ENCODE measurements at regions not wholly inside any gene's neighbourhood (a gene's known extent, or its start where the extent isn't known, plus 50 kb on each side); places are given as distances from the start of the nearest gene placed in this dataset.

GRCh38 chr17:65368341-65368740, 193.1 kb downstream of the AXIN2 start:
- H2AFZ ChIP-seq (ENCODE audit: low read length, unreplicated experiment), result no peak overlapping the region
- no peak overlapping the region for H3K27ac ChIP-seq (ENCODE audit: low read depth, low read length)
- no peaks in the 10 kb centered on the region for H3K36me3 ChIP-seq (ENCODE audit: insufficient read depth, low read length)
- no peak overlapping the region for H3K4me3 ChIP-seq (ENCODE audit: low read depth, low read length)
- H3K79me2 ChIP-seq (ENCODE audit: control insufficient read depth, insufficient read depth, low read length, unreplicated experiment), result no peaks in the 10 kb centered on the region
- H3K4me1 ChIP-seq (ENCODE audit: control insufficient read depth, insufficient read depth, low read length, unreplicated experiment), result no peaks in the 10 kb centered on the region
- peaks cover 39% of the 10 kb centered on the region for H3K27me3 ChIP-seq (ENCODE audit: insufficient read depth, low read length)

- no peaks in the 10 kb centered on the region for H3K79me2 ChIP-seq (ENCODE audit: control insufficient read depth, insufficient read depth, low read length, unreplicated experiment)
- peaks cover 23% of the 10 kb centered on the region for H3K27me3 ChIP-seq (ENCODE audit: insufficient read depth, low read length)
- no peak overlapping the region for H2AFZ ChIP-seq (ENCODE audit: low read length, unreplicated experiment)
- no peaks in the 10 kb centered on the region for H3K36me3 ChIP-seq (ENCODE audit: insufficient read depth, low read length)
- no peaks in the 10 kb centered on the region for H3K4me1 ChIP-seq (ENCODE audit: control insufficient read depth, insufficient read depth, low read length, unreplicated experiment)
- no peak overlapping the region for H3K27ac ChIP-seq (ENCODE audit: low read depth, low read length)
- H3K4me3 ChIP-seq (ENCODE audit: low read depth, low read length), result no peak overlapping the region
These were observed 195.2 kb downstream of the AXIN2 start for GRCh38 chr17:65366102-65366844.

- H3K27ac ChIP-seq (ENCODE audit: low read depth, low read length), result no peak overlapping the region
- no peak overlapping the region for H3K4me3 ChIP-seq (ENCODE audit: low read depth, low read length)
- peaks cover 15% of the 10 kb centered on the region for H3K27me3 ChIP-seq (ENCODE audit: insufficient read depth, low read length)
- no peaks in the 10 kb centered on the region for H3K36me3 ChIP-seq (ENCODE audit: insufficient read depth, low read length)
- H3K4me1 ChIP-seq (ENCODE audit: control insufficient read depth, insufficient read depth, low read length, unreplicated experiment), result no peaks in the 10 kb centered on the region
- no peak overlapping the region for H2AFZ ChIP-seq (ENCODE audit: low read length, unreplicated experiment)
- no peaks in the 10 kb centered on the region for H3K79me2 ChIP-seq (ENCODE audit: control insufficient read depth, insufficient read depth, low read length, unreplicated experiment)
These were observed 196.3 kb downstream of the AXIN2 start for GRCh38 chr17:65365169-65365568.

GRCh38 chr17:65364438-65364837, 197.0 kb downstream of the AXIN2 start:
- Histone ChIP-seq H3K27me3 (ENCODE audit: insufficient read depth, low read length) (peaks cover 14% of the 10 kb centered on the region), H3K36me3 (ENCODE audit: insufficient read depth, low read length) (no peaks in the 10 kb centered on the region), H2AFZ (ENCODE audit: low read length, unreplicated experiment) (no peak overlapping the region), H3K4me1 (ENCODE audit: control insufficient read depth, insufficient read depth, low read length, unreplicated experiment) (peaks cover 2% of the 10 kb centered on the region), H3K79me2 (ENCODE audit: control insufficient read depth, insufficient read depth, low read length, unreplicated experiment) (no peaks in the 10 kb centered on the region), H3K27ac (ENCODE audit: low read depth, low read length) (no peak overlapping the region), H3K4me3 (ENCODE audit: low read depth, low read length) (no peak overlapping the region)

GRCh38 chr17:65362826-65363225, 198.6 kb downstream of the AXIN2 start:
- H3K36me3 ChIP-seq (ENCODE audit: insufficient read depth, low read length), result no peaks in the 10 kb centered on the region

GRCh38 chr17:65360961-65361552, 200.4 kb downstream of the AXIN2 start:
- 0 out of 2 replicates have a peak, but pooled peaks cover 3% of the 10 kb centered on the region for H3K27me3 ChIP-seq (ENCODE audit: insufficient read depth, low read length)
- no peaks in the 10 kb centered on the region for H3K36me3 ChIP-seq (ENCODE audit: insufficient read depth, low read length)
- H2AFZ ChIP-seq (ENCODE audit: low read length, unreplicated experiment), result no peak overlapping the region
- H3K27ac ChIP-seq (ENCODE audit: low read depth, low read length), result no peak overlapping the region
- H3K79me2 ChIP-seq (ENCODE audit: control insufficient read depth, insufficient read depth, low read length, unreplicated experiment), result no peaks in the 10 kb centered on the region
- H3K4me3 ChIP-seq (ENCODE audit: low read depth, low read length), result no peak overlapping the region
- peaks cover 13% of the 10 kb centered on the region for H3K4me1 ChIP-seq (ENCODE audit: control insufficient read depth, insufficient read depth, low read length, unreplicated experiment)

More at GRCh38 chr17:65362826-65363225, 198.6 kb downstream of the AXIN2 start:
- H3K4me3 ChIP-seq (ENCODE audit: low read depth, low read length), result no peak overlapping the region
- peaks cover 13% of the 10 kb centered on the region for H3K4me1 ChIP-seq (ENCODE audit: control insufficient read depth, insufficient read depth, low read length, unreplicated experiment)
- H2AFZ ChIP-seq (ENCODE audit: low read length, unreplicated experiment), result no peak overlapping the region
- no peak overlapping the region for H3K27ac ChIP-seq (ENCODE audit: low read depth, low read length)
- no peaks in the 10 kb centered on the region for H3K79me2 ChIP-seq (ENCODE audit: control insufficient read depth, insufficient read depth, low read length, unreplicated experiment)
- peaks cover 8% of the 10 kb centered on the region for H3K27me3 ChIP-seq (ENCODE audit: insufficient read depth, low read length)

- Histone ChIP-seq H3K27me3 (ENCODE audit: insufficient read depth, low read length) (0 out of 2 replicates have a peak, but pooled peaks cover 3% of the 10 kb centered on the region), H3K4me3 (ENCODE audit: low read depth, low read length) (no peak overlapping the region), H3K79me2 (ENCODE audit: control insufficient read depth, insufficient read depth, low read length, unreplicated experiment) (no peaks in the 10 kb centered on the region), H3K4me1 (ENCODE audit: control insufficient read depth, insufficient read depth, low read length, unreplicated experiment) (peaks cover 13% of the 10 kb centered on the region), H3K27ac (ENCODE audit: low read depth, low read length) (no peak overlapping the region), H2AFZ (ENCODE audit: low read length, unreplicated experiment) (no peak overlapping the region), H3K36me3 (ENCODE audit: insufficient read depth, low read length) (no peaks in the 10 kb centered on the region)
These were observed 202.4 kb downstream of the AXIN2 start for GRCh38 chr17:65359016-65359415.

- Histone ChIP-seq H3K36me3 (ENCODE audit: insufficient read depth, low read length) (no peaks in the 10 kb centered on the region), H3K79me2 (ENCODE audit: control insufficient read depth, insufficient read depth, low read length, unreplicated experiment) (no peaks in the 10 kb centered on the region), H3K4me1 (ENCODE audit: control insufficient read depth, insufficient read depth, low read length, unreplicated experiment) (peaks cover 13% of the 10 kb centered on the region), H3K27me3 (ENCODE audit: insufficient read depth, low read length) (no peaks in the 10 kb centered on the region), H3K4me3 (ENCODE audit: low read depth, low read length) (no peak overlapping the region), H3K27ac (ENCODE audit: low read depth, low read length) (no peak overlapping the region), H2AFZ (ENCODE audit: low read length, unreplicated experiment) (no peak overlapping the region)
These were observed 204.9 kb downstream of the AXIN2 start for GRCh38 chr17:65356536-65356935.

- Histone ChIP-seq H3K4me1 (ENCODE audit: control insufficient read depth, insufficient read depth, low read length, unreplicated experiment) (peaks cover 13% of the 10 kb centered on the region), H3K4me3 (ENCODE audit: low read depth, low read length) (no peak overlapping the region), H3K27ac (ENCODE audit: low read depth, low read length) (no peak overlapping the region), H3K27me3 (ENCODE audit: insufficient read depth, low read length) (no peaks in the 10 kb centered on the region), H3K79me2 (ENCODE audit: control insufficient read depth, insufficient read depth, low read length, unreplicated experiment) (no peaks in the 10 kb centered on the region), H3K36me3 (ENCODE audit: insufficient read depth, low read length) (no peaks in the 10 kb centered on the region), H2AFZ (ENCODE audit: low read length, unreplicated experiment) (no peak overlapping the region)
These were observed 206.2 kb downstream of the AXIN2 start for GRCh38 chr17:65355246-65355645.

- no peaks in the 10 kb centered on the region for H3K79me2 ChIP-seq (ENCODE audit: control insufficient read depth, insufficient read depth, low read length, unreplicated experiment)
- H2AFZ ChIP-seq (ENCODE audit: low read length, unreplicated experiment), result no peak overlapping the region
- no peak overlapping the region for H3K27ac ChIP-seq (ENCODE audit: low read depth, low read length)
- H3K36me3 ChIP-seq (ENCODE audit: insufficient read depth, low read length), result no peaks in the 10 kb centered on the region
- H3K27me3 ChIP-seq (ENCODE audit: insufficient read depth, low read length), result peaks cover 14% of the 10 kb centered on the region
- no peaks in the 10 kb centered on the region for H3K4me1 ChIP-seq (ENCODE audit: control insufficient read depth, insufficient read depth, low read length, unreplicated experiment)
- H3K4me3 ChIP-seq (ENCODE audit: low read depth, low read length), result no peak overlapping the region
These were observed 211.5 kb downstream of the AXIN2 start for GRCh38 chr17:65349916-65350315.

GRCh38 chr17:65346166-65346565, 209.0 kb downstream of the RGS9 start:
- H3K4me1 ChIP-seq (ENCODE audit: control insufficient read depth, insufficient read depth, low read length, unreplicated experiment), result no peaks in the 10 kb centered on the region

More at GRCh38 chr17:65346166-65346565, 209.0 kb downstream of the RGS9 start:
- no peaks in the 10 kb centered on the region for H3K79me2 ChIP-seq (ENCODE audit: control insufficient read depth, insufficient read depth, low read length, unreplicated experiment)
- no peak overlapping the region for H3K4me3 ChIP-seq (ENCODE audit: low read depth, low read length)
- H3K27ac ChIP-seq (ENCODE audit: low read depth, low read length), result no peak overlapping the region
- H2AFZ ChIP-seq (ENCODE audit: low read length, unreplicated experiment), result no peak overlapping the region
- H3K36me3 ChIP-seq (ENCODE audit: insufficient read depth, low read length), result no peaks in the 10 kb centered on the region
- peaks cover 16% of the 10 kb centered on the region for H3K27me3 ChIP-seq (ENCODE audit: insufficient read depth, low read length)
